A673 (cell line): ENCODE measurements at regions not wholly inside any gene's neighbourhood (a gene's known extent, or its start where the extent isn't known, plus 50 kb on each side); places are given as distances from the start of the nearest gene placed in this dataset.

Experiments used
- CTCF ChIP-seq: fragments of 300-800, 200-600 bp; sonication (generic); conservative IDR thresholded peaks from 2 replicates; pipeline ENCODE4 v1.5.1; 2017; ENCODE audit warnings: low read depth, mild to moderate bottlenecking, antibody characterized with exemption, low read length, moderate library complexity, mixed read lengths
- EZH2 ChIP-seq: fragments of 200-600 bp; sonication (generic); IDR thresholded peaks from 2 replicates; pipeline ENCODE4 v1.6.1; 2017; ENCODE audit warnings: borderline replicate concordance, low read depth, mild to moderate bottlenecking, mixed read lengths, antibody characterized with exemption, low read length; ENCODE audit not compliant: poor library complexity, severe bottlenecking

DNA sequence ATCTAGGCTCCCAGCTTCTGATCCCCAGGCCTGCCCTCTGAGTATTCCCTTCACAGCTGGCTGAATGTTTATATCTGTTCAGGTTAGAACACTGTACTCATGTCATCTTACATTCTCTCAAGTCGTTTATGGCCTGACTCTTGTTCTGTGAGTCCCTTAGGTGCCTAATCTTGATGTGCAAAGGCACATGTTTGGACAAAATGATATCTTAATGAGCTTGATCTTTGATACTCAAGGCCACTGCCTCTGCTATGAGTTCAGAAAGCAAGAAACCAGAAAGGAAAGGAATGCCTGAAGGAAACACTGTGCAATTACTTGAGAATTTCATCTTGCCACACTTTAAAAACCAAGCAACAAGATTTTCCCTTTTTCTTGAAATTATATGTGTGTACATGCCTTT lies 391.8 kb upstream of the ZNF608 start:
- TF ChIP-seq CTCF (no peak), EZH2 (no peak)
